ENCODE measurements at regions not wholly inside any gene's neighbourhood (a gene's known extent, or its start where the extent isn't known, plus 50 kb on each side); places are given as distances from the start of the nearest gene placed in this dataset.
A peak's percentile ranks its signal among the peaks of the same experiment; 100 is the strongest.

DNA sequence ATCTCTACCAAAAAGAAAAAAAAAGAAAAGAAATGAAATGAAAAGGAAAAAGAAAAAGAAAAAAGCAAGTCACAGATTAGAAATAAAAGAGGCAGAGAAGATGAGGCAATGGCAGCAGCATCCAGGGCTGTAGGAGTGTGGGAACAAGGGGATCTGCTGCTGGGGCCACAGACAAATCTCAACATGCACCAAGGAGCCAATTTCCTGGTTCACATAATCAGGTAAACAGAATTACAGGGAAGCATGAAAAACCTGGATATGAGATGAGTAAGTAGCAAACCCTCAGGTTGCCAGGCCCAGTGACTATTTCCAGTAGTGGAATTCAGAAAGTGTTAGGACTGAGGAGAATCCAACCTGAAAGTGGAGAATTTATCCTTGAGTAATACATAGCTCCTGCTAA is 77.4 kb upstream of the ARHGAP28 start:
- CTCF ChIA-PET, result no interaction called here
- Mint-ChIP-seq H3K27me3 (peaks cover 0 to 2% of the 10 kb centered on the region in 2 donors), H3K4me3 (no peak overlapping the region), H3K27ac (no peak overlapping the region), H3K36me3 (no peaks in the 10 kb centered on the region), H3K9me3 (peaks cover 4 to 25% (median 17%) of the 10 kb centered on the region in 5 donors), H3K4me1 (no peaks in the 10 kb centered on the region)
- H3K9me3 ChIP-seq (ENCODE audit: low read length), result no peaks in the 10 kb centered on the region
- H3K27me3 ChIP-seq (ENCODE audit: insufficient read depth, low read length, poor library complexity, severe bottlenecking), result no peaks in the 10 kb centered on the region
- no peaks in the 10 kb centered on the region for H3K4me1 ChIP-seq (ENCODE audit: insufficient read depth, low read length)
- H3K4me3 ChIP-seq (ENCODE audit: low read length), result no peak overlapping the region
- no peak for DNase-seq
- POLR2A ChIA-PET, result no interaction called here
- no peak overlapping the region for H3K27ac ChIP-seq (ENCODE audit: low read depth, low read length)
- H3K36me3 ChIP-seq (ENCODE audit: insufficient read depth, low read length), result no peaks in the 10 kb centered on the region

GRCh38 chr18:6653880-6654279 is 75.6 kb upstream of the ARHGAP28 start:
- peaks cover 0 to 2% of the 10 kb centered on the region in 2 donors for H3K27me3 Mint-ChIP-seq
- no peak overlapping the region for H3K4me3 Mint-ChIP-seq
- DNase-seq, result no peak
- no peaks in the 10 kb centered on the region for H3K9me3 ChIP-seq (ENCODE audit: low read length)
- no peak overlapping the region for H3K4me3 ChIP-seq (ENCODE audit: low read length)
- no peaks in the 10 kb centered on the region for H3K4me1 Mint-ChIP-seq
- H3K9me3 Mint-ChIP-seq, result peaks cover 4 to 25% (median 22%) of the 10 kb centered on the region in 5 donors
- no peak overlapping the region for H3K27ac ChIP-seq (ENCODE audit: low read depth, low read length)
- ChIA-PET POLR2A (no interaction called here), CTCF (no interaction called here)
- no peaks in the 10 kb centered on the region for H3K27me3 ChIP-seq (ENCODE audit: insufficient read depth, low read length, poor library complexity, severe bottlenecking)
- H3K4me1 ChIP-seq (ENCODE audit: insufficient read depth, low read length), result no peaks in the 10 kb centered on the region
- H3K27ac Mint-ChIP-seq, result peak overlapping the region in 1 of 8 donors; percentile 83
- H3K36me3 Mint-ChIP-seq, result no peaks in the 10 kb centered on the region
- no peaks in the 10 kb centered on the region for H3K36me3 ChIP-seq (ENCODE audit: insufficient read depth, low read length)

- H3K27me3 ChIP-seq (ENCODE audit: insufficient read depth, low read length, poor library complexity, severe bottlenecking), result no peaks in the 10 kb centered on the region
- Mint-ChIP-seq H3K4me3 (no peak overlapping the region), H3K9me3 (peaks cover 2 to 21% (median 8%) of the 10 kb centered on the region in 5 donors), H3K27ac (no peak overlapping the region), H3K4me1 (no peaks in the 10 kb centered on the region), H3K36me3 (no peaks in the 10 kb centered on the region), H3K27me3 (no peaks in the 10 kb centered on the region)
- no peak overlapping the region for H3K4me3 ChIP-seq (ENCODE audit: low read length)
- no peaks in the 10 kb centered on the region for H3K36me3 ChIP-seq (ENCODE audit: insufficient read depth, low read length)
- ChIA-PET CTCF (no interaction called here), POLR2A (no interaction called here)
- no peak overlapping the region for H3K27ac ChIP-seq (ENCODE audit: low read depth, low read length)
- H3K4me1 ChIP-seq (ENCODE audit: insufficient read depth, low read length), result no peaks in the 10 kb centered on the region
- no peak for DNase-seq
- no peaks in the 10 kb centered on the region for H3K9me3 ChIP-seq (ENCODE audit: low read length)
Measured at GRCh38 chr18:6659963-6660725, 69.4 kb upstream of the ARHGAP28 start.

DNA sequence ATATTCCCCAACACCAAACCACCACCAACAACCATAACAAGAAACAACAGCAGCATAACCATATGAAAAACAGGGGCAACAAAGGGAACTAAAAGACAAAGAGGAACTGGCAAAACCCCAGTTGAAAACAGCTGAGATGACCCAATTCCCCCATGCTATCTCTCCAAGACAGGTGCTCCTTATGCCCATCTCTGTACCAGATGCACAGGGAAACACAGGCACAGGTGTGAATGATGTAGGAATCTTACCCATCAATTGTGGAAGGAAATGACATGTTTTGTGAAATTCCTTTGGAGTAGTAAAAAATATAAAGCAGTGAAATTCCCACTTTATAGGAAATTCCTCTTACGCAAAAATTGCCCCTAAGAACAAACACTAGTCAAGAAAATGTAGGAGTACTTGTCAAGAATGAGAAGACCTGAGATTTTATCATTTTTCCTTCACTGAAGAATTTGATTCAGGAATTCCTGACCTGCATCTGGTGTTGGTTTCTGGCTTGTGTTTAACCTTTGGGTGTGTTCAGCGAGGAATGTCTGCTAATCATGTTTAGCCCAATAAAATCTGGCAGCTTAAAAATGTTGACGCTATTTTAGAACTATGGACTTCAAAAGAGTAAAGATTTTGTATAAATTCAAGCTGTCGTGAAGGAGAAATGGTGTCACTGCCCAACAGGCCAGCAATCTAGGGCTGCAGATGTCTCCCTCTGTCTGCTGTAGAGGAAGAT is 67.7 kb upstream of the ARHGAP28 start:
- H3K9me3 ChIP-seq (ENCODE audit: low read length), result no peaks in the 10 kb centered on the region
- Mint-ChIP-seq H3K4me1 (no peaks in the 10 kb centered on the region), H3K9me3 (peaks cover 0 to 11% (median 6%) of the 10 kb centered on the region in 5 donors), H3K27me3 (no peaks in the 10 kb centered on the region), H3K36me3 (no peaks in the 10 kb centered on the region), H3K27ac (no peak overlapping the region), H3K4me3 (no peak overlapping the region)
- H3K36me3 ChIP-seq (ENCODE audit: insufficient read depth, low read length), result no peaks in the 10 kb centered on the region
- no peak for DNase-seq
- POLR2A ChIA-PET, result no interaction called here
- H3K27ac ChIP-seq (ENCODE audit: low read depth, low read length), result no peak overlapping the region
- CTCF ChIA-PET, result no interaction called here
- H3K4me1 ChIP-seq (ENCODE audit: insufficient read depth, low read length), result no peaks in the 10 kb centered on the region
- H3K4me3 ChIP-seq (ENCODE audit: low read length), result no peak overlapping the region
- no peaks in the 10 kb centered on the region for H3K27me3 ChIP-seq (ENCODE audit: insufficient read depth, low read length, poor library complexity, severe bottlenecking)

GRCh38 chr18:6666012-6666685 is 63.4 kb upstream of the ARHGAP28 start:
- no peaks in the 10 kb centered on the region for H3K4me1 Mint-ChIP-seq
- H3K36me3 Mint-ChIP-seq, result no peaks in the 10 kb centered on the region
- Histone ChIP-seq H3K4me1 (ENCODE audit: insufficient read depth, low read length) (no peaks in the 10 kb centered on the region), H3K36me3 (ENCODE audit: insufficient read depth, low read length) (no peaks in the 10 kb centered on the region), H3K4me3 (ENCODE audit: low read length) (no peak overlapping the region), H3K27me3 (ENCODE audit: insufficient read depth, low read length, poor library complexity, severe bottlenecking) (no peaks in the 10 kb centered on the region), H3K9me3 (ENCODE audit: low read length) (no peaks in the 10 kb centered on the region), H3K27ac (ENCODE audit: low read depth, low read length) (no peak overlapping the region)
- H3K9me3 Mint-ChIP-seq, result peaks cover 0 to 3% (median 2%) of the 10 kb centered on the region in 5 donors
- H3K27ac Mint-ChIP-seq, result no peak overlapping the region
- H3K4me3 Mint-ChIP-seq, result no peak overlapping the region
- H3K27me3 Mint-ChIP-seq, result no peaks in the 10 kb centered on the region
- DNase-seq, result no peak
- CTCF ChIA-PET, result no interaction called here
- POLR2A ChIA-PET, result no interaction called here

DNA sequence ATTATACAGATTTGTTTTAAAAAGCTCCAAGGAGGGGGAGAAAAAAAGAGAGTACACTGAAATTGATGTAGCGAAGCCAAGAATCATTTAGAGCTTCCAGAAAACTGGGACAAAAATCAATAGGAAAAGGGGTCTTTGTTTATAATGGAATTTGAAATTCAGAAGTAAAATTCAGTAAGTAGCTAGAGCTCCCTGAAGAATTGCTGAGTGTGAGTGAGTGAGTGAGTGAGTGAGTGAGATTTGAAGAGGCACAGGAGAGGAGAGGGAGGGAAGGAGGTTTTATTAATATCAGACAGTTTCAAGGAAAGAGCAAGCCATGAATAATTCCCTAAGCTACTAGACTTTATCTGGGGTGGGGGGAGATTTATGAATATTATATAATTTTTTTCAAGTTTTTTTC is 60.7 kb upstream of the ARHGAP28 start:
- ChIA-PET CTCF (no interaction called here), POLR2A (no interaction called here)
- DNase-seq, result no peak
- no peak overlapping the region for H3K27ac ChIP-seq (ENCODE audit: low read depth, low read length)
- H3K27me3 ChIP-seq (ENCODE audit: insufficient read depth, low read length, poor library complexity, severe bottlenecking), result no peaks in the 10 kb centered on the region
- H3K9me3 ChIP-seq (ENCODE audit: low read length), result no peaks in the 10 kb centered on the region
- H3K27ac Mint-ChIP-seq, result no peak overlapping the region
- no peaks in the 10 kb centered on the region for H3K4me1 Mint-ChIP-seq
- H3K36me3 ChIP-seq (ENCODE audit: insufficient read depth, low read length), result no peaks in the 10 kb centered on the region
- no peak overlapping the region for H3K4me3 Mint-ChIP-seq
- no peaks in the 10 kb centered on the region for H3K27me3 Mint-ChIP-seq
- no peak overlapping the region for H3K4me3 ChIP-seq (ENCODE audit: low read length)
- no peaks in the 10 kb centered on the region for H3K36me3 Mint-ChIP-seq
- no peaks in the 10 kb centered on the region for H3K4me1 ChIP-seq (ENCODE audit: insufficient read depth, low read length)
- H3K9me3 Mint-ChIP-seq, result peaks cover 0 to 8% (median 2%) of the 10 kb centered on the region in 5 donors

DNA sequence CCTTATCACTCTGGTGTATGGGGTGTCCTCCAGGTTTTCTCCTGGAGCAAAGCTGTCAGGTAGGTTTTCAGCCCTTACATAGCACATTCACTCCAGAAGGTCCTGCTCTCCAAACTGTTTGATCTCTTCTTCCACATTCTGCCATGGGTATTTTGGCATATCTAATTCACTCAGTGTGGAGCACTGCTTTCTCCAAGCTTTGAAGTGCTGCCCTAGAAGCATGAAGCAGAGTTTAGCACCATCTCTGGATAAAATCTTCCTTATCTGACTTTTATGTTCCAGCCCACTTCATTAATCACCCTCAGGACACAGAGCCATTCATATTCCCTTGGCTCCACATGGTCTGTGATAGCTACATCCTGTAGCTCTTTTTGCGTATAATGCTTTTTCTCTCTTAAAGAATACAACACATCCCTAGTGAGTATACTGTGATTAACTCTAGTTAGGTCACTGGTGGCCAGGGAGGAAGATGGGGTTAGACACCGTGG is 56.7 kb upstream of the ARHGAP28 start:
- Histone ChIP-seq H3K27me3 (ENCODE audit: insufficient read depth, low read length, poor library complexity, severe bottlenecking) (no peaks in the 10 kb centered on the region), H3K27ac (ENCODE audit: low read depth, low read length) (no peak overlapping the region), H3K4me3 (ENCODE audit: low read length) (no peak overlapping the region), H3K9me3 (ENCODE audit: low read length) (no peaks in the 10 kb centered on the region), H3K36me3 (ENCODE audit: insufficient read depth, low read length) (no peaks in the 10 kb centered on the region), H3K4me1 (ENCODE audit: insufficient read depth, low read length) (no peaks in the 10 kb centered on the region)
- H3K27me3 Mint-ChIP-seq, result peaks cover 0 to 2% of the 10 kb centered on the region in 2 donors
- H3K27ac Mint-ChIP-seq, result no peak overlapping the region
- H3K4me1 Mint-ChIP-seq, result no peaks in the 10 kb centered on the region
- no peaks in the 10 kb centered on the region for H3K36me3 Mint-ChIP-seq
- POLR2A ChIA-PET, result no interaction called here
- no peak overlapping the region for H3K4me3 Mint-ChIP-seq
- peaks cover 2 to 15% (median 9%) of the 10 kb centered on the region in 5 donors for H3K9me3 Mint-ChIP-seq
- CTCF ChIA-PET, result no interaction called here
- DNase-seq, result no peak

DNA sequence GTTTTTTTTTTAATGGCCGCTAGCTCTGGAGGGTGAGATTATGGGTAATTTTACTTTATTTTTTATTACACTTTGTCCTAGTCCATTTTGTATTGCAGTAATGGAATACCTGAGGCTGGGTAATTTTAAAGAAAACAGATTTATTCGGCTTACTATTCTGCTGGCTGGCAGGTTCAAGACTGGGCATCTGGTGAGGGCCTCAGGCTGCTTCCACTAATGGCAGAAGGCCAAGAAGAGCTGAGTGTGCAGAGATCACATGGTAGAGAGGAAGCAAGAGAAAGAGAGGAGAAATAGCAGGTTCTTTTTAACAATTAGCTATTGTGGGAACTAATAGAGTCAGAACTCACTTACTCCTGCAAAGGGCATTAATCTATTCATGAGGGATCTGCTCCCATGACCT is 52.4 kb upstream of the ARHGAP28 start:
- peaks cover 0 to 2% of the 10 kb centered on the region in 2 donors for H3K27me3 Mint-ChIP-seq
- CTCF ChIA-PET, result no interaction called here

More for the DNA sequence above, 52.4 kb upstream of the ARHGAP28 start:
- no peak for DNase-seq
- Histone ChIP-seq H3K27ac (ENCODE audit: low read depth, low read length) (no peak overlapping the region), H3K4me1 (ENCODE audit: insufficient read depth, low read length) (no peaks in the 10 kb centered on the region), H3K9me3 (ENCODE audit: low read length) (no peaks in the 10 kb centered on the region), H3K27me3 (ENCODE audit: insufficient read depth, low read length, poor library complexity, severe bottlenecking) (no peaks in the 10 kb centered on the region), H3K4me3 (ENCODE audit: low read length) (no peak overlapping the region), H3K36me3 (ENCODE audit: insufficient read depth, low read length) (no peaks in the 10 kb centered on the region)
- POLR2A ChIA-PET, result no interaction called here
- Mint-ChIP-seq H3K36me3 (no peaks in the 10 kb centered on the region), H3K27ac (no peak overlapping the region), H3K4me3 (no peak overlapping the region), H3K4me1 (no peaks in the 10 kb centered on the region), H3K9me3 (peaks cover 0 to 25% (median 8%) of the 10 kb centered on the region in 5 donors)
